K562 (cell line): ENCODE measurements at regions not wholly inside any gene's neighbourhood (a gene's known extent, or its start where the extent isn't known, plus 50 kb on each side); places are given as distances from the start of the nearest gene placed in this dataset.

Experiments used
- ATAC-seq: fragments of 200-7000 bp; cut with Tn5 transposase; 3 replicates; pipeline ENCODE4 v1.9.1; 2020; ENCODE audit warnings: moderate library complexity
- BruUV-seq: library from RNA; stranded (reverse); fragments of 400-500 nt; replicated peaks from 2 replicates; lab custom pipeline; 2021; lab: Mats Ljungman, UMichigan
- CTCF ChIA-PET: fragments of 300-600 bp; formaldehyde crosslinking; extraction: SDS; loops from one replicate; lab custom pipeline; 2021; ENCODE audit warnings: low intra/inter-chr PET ratio; lab: Yijun Ruan, JAX
- POLR2A ChIA-PET: fragments of 300-600, 350-650 bp; sonication (Branson Sonifier 250); formaldehyde crosslinking; extraction: SDS; loops from one replicate; lab custom pipeline; 2021; ENCODE audit warnings: antibody characterized with exemption, inconsistent platforms; lab: Yijun Ruan, JAX
- DNase-seq, 4 experiments: peaks; one replicate each; pipeline versions ENCODE4 v3.0.0 to v3.0.0-alpha.2; 2011 to 2018; ENCODE audit warnings: low spot score in 3 of 4, mixed read lengths in 3 of 4; ENCODE audit errors: extremely low read depth in 1 of 4
- FAIRE-seq: peaks from 2 replicates; lab custom pipeline; 2011; peaks lifted over from hg19 to GRCh38; lab: Jason Lieb, UNC
- H2AFZ ChIP-seq: 2 replicates; pipeline ENCODE4 v1.6.0; 2011; ENCODE audit warnings: low read depth, low read length, control low read depth, inconsistent platforms
- H3K27ac ChIP-seq: fragments of 200-600 bp; 3 replicates; pipeline ENCODE4 v1.8.0; 2011; ENCODE audit warnings: low read depth, mild to moderate bottlenecking, control low read depth, inconsistent platforms, low read length, moderate library complexity, mixed read lengths; ENCODE audit errors: extremely low read depth
- H3K27me3 ChIP-seq, 2 experiments: fragments of 300-600 bp in 1 of 2; 2 replicates in 1 of 2; 3 replicates in 1 of 2; pipeline versions ENCODE4 v1.6.0 to v1.8.0; 2011; ENCODE audit warnings: inconsistent platforms in 2 of 2, low read length in 2 of 2, mild to moderate bottlenecking in 1 of 2, mixed read lengths in 1 of 2, moderate library complexity in 1 of 2; ENCODE audit not compliant: control insufficient read depth in 2 of 2, insufficient read depth in 2 of 2
- H3K36me3 ChIP-seq: fragments of 300-600 bp; 3 replicates; pipeline ENCODE4 v1.8.0; 2011; ENCODE audit warnings: mild to moderate bottlenecking, low read length, inconsistent platforms; ENCODE audit not compliant: control insufficient read depth, insufficient read depth
- H3K4me1 ChIP-seq, 2 experiments: fragments of 200-600 bp in 1 of 2; replicated peaks in 1 of 2; 2 replicates in 1 of 2; 3 replicates in 1 of 2; pipeline versions ENCODE4 v1.5.1 to v1.8.0; 2011; ENCODE audit warnings: inconsistent platforms in 2 of 2, low read length in 2 of 2, mild to moderate bottlenecking in 1 of 2, mixed read lengths in 1 of 2, moderate library complexity in 1 of 2; ENCODE audit not compliant: control insufficient read depth in 2 of 2, insufficient read depth in 2 of 2
- H3K4me2 ChIP-seq: 2 replicates; pipeline ENCODE4 v1.6.1; 2011; ENCODE audit warnings: low read length, control low read depth, inconsistent platforms, mixed read lengths; ENCODE audit not compliant: insufficient read depth
- H3K4me3 ChIP-seq: fragments of 200-600 bp; sonication (generic), shearing (Covaris generic); 2 replicates; pipeline ENCODE4 v1.5.1; 2016; ENCODE audit warnings: control low read depth, inconsistent platforms
- H3K79me2 ChIP-seq: fragments of 200-600 bp; 3 replicates; pipeline ENCODE4 v1.8.0; 2011; ENCODE audit warnings: low read length, inconsistent platforms; ENCODE audit not compliant: control insufficient read depth, insufficient read depth
- H3K9ac ChIP-seq, 2 experiments: 2 replicates each; pipeline versions ENCODE4 v1.6.0 to v1.6.1; 2011; ENCODE audit warnings: low read depth in 2 of 2, low read length in 2 of 2, control low read depth in 1 of 2, inconsistent platforms in 1 of 2, mild to moderate bottlenecking in 1 of 2, mixed read lengths in 1 of 2; ENCODE audit not compliant: insufficient read depth in 1 of 2
- H3K9me1 ChIP-seq: one replicate; pipeline ENCODE4 v1.6.0; 2011; ENCODE audit warnings: inconsistent platforms, mild to moderate bottlenecking, low read length, moderate library complexity; ENCODE audit not compliant: control insufficient read depth, insufficient read depth
- H3K9me3 ChIP-seq: replicated peaks from 2 replicates; pipeline ENCODE4 v1.5.1; 2011; ENCODE audit warnings: low read depth, low read length, inconsistent platforms; ENCODE audit not compliant: control insufficient read depth, insufficient read depth
- H4K20me1 ChIP-seq: replicated peaks from 2 replicates; pipeline ENCODE4 v1.6.1; 2011; ENCODE audit warnings: low read length, inconsistent platforms, mixed read lengths; ENCODE audit not compliant: control insufficient read depth, insufficient read depth
- CREBBP ChIP-seq: IDR thresholded peaks from one replicate; pipeline ENCODE4 v1.6.1; 2012; ENCODE audit warnings: low read depth, mild to moderate bottlenecking, control low read depth, inconsistent platforms, low read length
- CREM ChIP-seq: IDR thresholded peaks from 2 replicates; pipeline ENCODE4 v1.6.1; 2014; ENCODE audit warnings: antibody characterized with exemption, low read depth
- E2F3 ChIP-seq: fragments of 250-450 bp; sonication (Bioruptor Pico); IDR thresholded peaks from 2 replicates; pipeline ENCODE4 v1.4.0; 2020; ENCODE audit warnings: mild to moderate bottlenecking
- GABPB2 ChIP-seq: fragments of 250-450 bp; sonication (Bioruptor Pico); conservative IDR thresholded peaks from 2 replicates; pipeline ENCODE4 v1.5.1; 2021; ENCODE audit warnings: mild to moderate bottlenecking
- ILF3 ChIP-seq: fragments of 450-650 bp; IDR thresholded peaks from 2 replicates; pipeline ENCODE4 v1.6.1; 2018; ENCODE audit warnings: antibody characterized with exemption, mild to moderate bottlenecking, moderate library complexity, borderline replicate concordance
- NONO ChIP-seq, 2 experiments: fragments of 200-400 bp in 1 of 2; fragments of 450-650 bp in 1 of 2; formaldehyde crosslinking in 1 of 2; IDR thresholded peaks; 2 replicates each; pipeline ENCODE4 v1.6.1; 2017; ENCODE audit warnings: low read depth in 2 of 2, mild to moderate bottlenecking in 2 of 2, moderate library complexity in 2 of 2, low read length in 1 of 2
- POLR2AphosphoS5 ChIP-seq: IDR thresholded peaks from 2 replicates; pipeline ENCODE4 v1.6.1; 2011; ENCODE audit warnings: mild to moderate bottlenecking, low read depth, low read length, moderate library complexity; ENCODE audit not compliant: control insufficient read depth, insufficient read depth
- PPARD ChIP-seq: fragments of 250-450 bp; sonication (Bioruptor Pico); IDR thresholded peaks from 2 replicates; pipeline ENCODE4 v1.8.0; 2022; ENCODE audit warnings: inconsistent platforms, mild to moderate bottlenecking, moderate library complexity
- RBM15 ChIP-seq: fragments of 200-400 bp; formaldehyde crosslinking; IDR thresholded peaks from 2 replicates; pipeline ENCODE4 v1.6.1; 2018; ENCODE audit warnings: mild to moderate bottlenecking, low read length, moderate library complexity; ENCODE audit not compliant: insufficient read depth
- TAF1 ChIP-seq: IDR thresholded peaks from 2 replicates; pipeline ENCODE4 v1.6.1; 2011; ENCODE audit warnings: mild to moderate bottlenecking, low read length, moderate library complexity; ENCODE audit not compliant: insufficient read depth, control insufficient read depth, severe bottlenecking; ENCODE audit errors: extremely low read depth
- TARDBP ChIP-seq: fragments of 450-650 bp; IDR thresholded peaks from 2 replicates; pipeline ENCODE4 v1.6.1; 2016
- TEAD1 ChIP-seq, 2 experiments: fragments of 450-650 bp in 1 of 2; sonication (generic) in 1 of 2; formaldehyde crosslinking; IDR thresholded peaks; 2 replicates each; pipeline versions ENCODE4 v1.4.0 to v1.8.0; 2020 to 2022; ENCODE audit warnings: mild to moderate bottlenecking in 2 of 2, missing genetic modification reagents in 1 of 2
- ZNF589 ChIP-seq: fragments of 200-800 bp; sonication (Bioruptor generic); IDR thresholded peaks from 2 replicates; pipeline ENCODE4 v1.6.1; 2016; ENCODE audit warnings: low read depth, missing genetic modification characterization, missing compliant biosample characterization
- ZNF764 ChIP-seq: fragments of 250-450 bp; sonication (Bioruptor Pico); IDR thresholded peaks from 2 replicates; pipeline ENCODE4 v1.4.0; 2020; ENCODE audit warnings: low read depth, mild to moderate bottlenecking, moderate library complexity
- WGBS: fragments of 100-300 bp; shearing (Covaris generic); methylation state at CpG from one replicate; pipeline ENCODE4 v1.1.6; 2016; ENCODE audit warnings: low coverage, mixed read lengths; ENCODE audit not compliant: insufficient coverage; ENCODE audit errors: missing lambda C conversion rate; 5-methylcytosine and 5-hydroxymethylcytosine counted together
- in situ Hi-C: fragments of 300-500 bp; cut with MboI; formaldehyde crosslinking; loops from 4 replicates; pipeline ENCODE4 v1.15.0; 2018; ENCODE audit warnings: inconsistent platforms, mixed read lengths
- intact Hi-C: fragments of 100-400 bp; cut with micrococcal nuclease; formaldehyde crosslinking; loops from 2 replicates; pipeline ENCODE4 v1.14.2; 2022
- TF ChIP-seq, protein P1 (sequence below), 2 experiments: fragments of 250-450 bp in 1 of 2; fragments of 450-650 bp in 1 of 2; sonication (Bioruptor Pico) in 1 of 2; IDR thresholded peaks; 2 replicates each; pipeline versions ENCODE4 v1.6.1 to v1.8.0; 2016 to 2021; ENCODE audit warnings: mild to moderate bottlenecking in 2 of 2, moderate library complexity in 2 of 2, missing compliant biosample characterization in 1 of 2, missing genetic modification characterization in 1 of 2
- TF ChIP-seq, protein P2 (sequence below): sonication (generic); formaldehyde crosslinking; IDR thresholded peaks from 2 replicates; pipeline ENCODE4 v1.9.0; 2022; ENCODE audit warnings: mild to moderate bottlenecking, missing genetic modification reagents

DNA sequence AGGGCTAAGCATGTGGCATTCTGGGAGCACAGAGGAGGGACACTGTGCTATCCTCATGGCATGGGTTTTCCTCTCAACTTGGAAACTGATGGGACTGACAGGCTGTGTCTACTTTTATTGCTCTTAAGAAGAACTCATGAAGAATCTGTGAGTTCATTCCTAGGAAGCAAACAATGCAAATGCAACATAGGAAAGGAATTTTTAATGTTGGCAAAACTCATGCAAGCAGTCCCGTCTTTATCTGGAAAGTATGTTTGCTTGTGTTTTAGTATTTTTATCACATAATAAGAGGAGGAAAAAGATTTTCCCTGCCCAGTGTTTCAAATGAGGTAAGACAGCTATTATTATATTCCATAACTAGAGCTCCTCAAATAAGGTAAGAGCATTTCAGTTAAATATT, 89.7 kb downstream of the TRIM42 start:
- H3K4me3 ChIP-seq: no peak overlapping the region
- ATAC-seq (no peak), FAIRE-seq (no peak), DNase-seq (no peak)
- POLR2A ChIA-PET: no interaction called here
- in situ Hi-C loops: no loop called here
- no peaks in the 10 kb centered on the region for H3K27me3 ChIP-seq
- BruUV-seq: no TSS peak
- 0 out of 2 replicates have a peak, but pooled peaks cover 3% of the 10 kb centered on the region for H4K20me1 ChIP-seq
- no peak overlapping the region for H3K27ac ChIP-seq
- H3K79me2 ChIP-seq: no peaks in the 10 kb centered on the region
- TF ChIP-seq PPARD (CRISPR knock-in tag): no peak
- TF ChIP-seq, protein P1, sequence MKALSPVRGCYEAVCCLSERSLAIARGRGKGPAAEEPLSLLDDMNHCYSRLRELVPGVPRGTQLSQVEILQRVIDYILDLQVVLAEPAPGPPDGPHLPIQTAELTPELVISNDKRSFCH (CRISPR knock-in tag; IDR thresholded peaks at IDR 0.05): no peak
- TF ChIP-seq, protein P1 (tag; IDR thresholded peaks at IDR 0.05): no peak
- TF ChIP-seq ZNF764 (CRISPR knock-in tag): no peak
- no peak for TF ChIP-seq TAF1
- no peak for TF ChIP-seq NONO (IDR thresholded peaks at IDR 0.05; ENCODE audit: low read depth in 2 of 2, low read length in 1 of 2)
- TF ChIP-seq ZNF589 (CRISPR knock-in tag): no peak
- no peak for TF ChIP-seq E2F3 (CRISPR knock-in tag)
- no peak for TF ChIP-seq TEAD1 (CRISPR knock-in tag; IDR thresholded peaks at IDR 0.05)
- no peak for TF ChIP-seq POLR2AphosphoS5
- TF ChIP-seq RBM15: no peak
- no peak for TF ChIP-seq GABPB2 (CRISPR knock-in tag)
- no peak for TF ChIP-seq TARDBP
- TF ChIP-seq, protein P2, sequence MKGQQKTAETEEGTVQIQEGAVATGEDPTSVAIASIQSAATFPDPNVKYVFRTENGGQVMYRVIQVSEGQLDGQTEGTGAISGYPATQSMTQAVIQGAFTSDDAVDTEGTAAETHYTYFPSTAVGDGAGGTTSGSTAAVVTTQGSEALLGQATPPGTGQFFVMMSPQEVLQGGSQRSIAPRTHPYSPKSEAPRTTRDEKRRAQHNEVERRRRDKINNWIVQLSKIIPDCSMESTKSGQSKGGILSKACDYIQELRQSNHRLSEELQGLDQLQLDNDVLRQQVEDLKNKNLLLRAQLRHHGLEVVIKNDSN (CRISPR knock-in tag): no peak
- TF ChIP-seq CREM: no peak
- TF ChIP-seq CREBBP: no peak
- no peak for TF ChIP-seq ILF3
- no peak overlapping the region for H3K4me2 ChIP-seq
- H2AFZ ChIP-seq: no peak overlapping the region
- CTCF ChIA-PET: no interaction called here
- no peaks in the 10 kb centered on the region for H3K36me3 ChIP-seq
- no peaks in the 10 kb centered on the region for H3K9me3 ChIP-seq
- no peaks in the 10 kb centered on the region for H3K4me1 ChIP-seq
- no peaks in the 10 kb centered on the region for H3K9me1 ChIP-seq
- intact Hi-C loops: no loop called here
- WGBS: 0% methylated on average over 1 of the region's 1 CpG
- H3K9ac ChIP-seq: no peak overlapping the region
